Gastrocnemius medialis (tissue), 4 donors: ENCODE measurements at regions not wholly inside any gene's neighbourhood (a gene's known extent, or its start where the extent isn't known, plus 50 kb on each side); places are given as distances from the start of the nearest gene placed in this dataset.

ENCODE experiments used
- ATAC-seq, 2 donors: fragments of 150-250 bp; one replicate each; pipeline ENCODE4 v1.9.1; 2016
- DNase-seq, 2 donors: peaks; one replicate each; pipeline ENCODE4 v3.0.0-alpha.2; 2019
- H3K27ac ChIP-seq, 4 donors: fragments of 200-600 bp; sonication (generic); 1 replicate in 1 of 4; 2 replicates in 3 of 4; pipeline ENCODE4 v1.5.1; 2016 to 2018; ENCODE audit warnings: mild to moderate bottlenecking in 2 of 4, moderate library complexity in 1 of 4
- H3K27me3 ChIP-seq, 3 donors: fragments of 200-600 bp; sonication (generic) in 2 of 3; 1 replicate in 1 of 3; 2 replicates in 2 of 3; pipeline versions ENCODE4 v1.5.1 to v1.6.0; 2016 to 2019; ENCODE audit warnings: mild to moderate bottlenecking in 1 of 3, moderate library complexity in 1 of 3
- H3K36me3 ChIP-seq, 2 donors: fragments of 200-600 bp; sonication (generic) in 1 of 2; one replicate each; pipeline ENCODE4 v1.5.1; 2017 to 2018
- H3K4me1 ChIP-seq, 2 donors: fragments of 200-600 bp; sonication (generic) in 1 of 2; one replicate each; pipeline ENCODE4 v1.5.1; 2016 to 2017; ENCODE audit warnings: mild to moderate bottlenecking in 2 of 2
- H3K4me3 ChIP-seq, 4 donors: fragments of 200-600 bp; sonication (generic) in 3 of 4; 1 replicate in 1 of 4; 2 replicates in 3 of 4; pipeline ENCODE4 v1.5.1; 2016 to 2019; ENCODE audit warnings: mild to moderate bottlenecking in 2 of 4
- H3K9me3 ChIP-seq, 3 donors: fragments of 200-600 bp; sonication (generic) in 2 of 3; 1 replicate in 1 of 3; 2 replicates in 2 of 3; pipeline ENCODE4 v1.5.1; 2016 to 2019
- POLR2A ChIP-seq, 2 donors: fragments of 450-650 bp; IDR thresholded peaks; one replicate each; pipeline ENCODE4 v1.6.1; 2017; ENCODE audit warnings: antibody characterized with exemption in 2 of 2, mild to moderate bottlenecking in 2 of 2, moderate library complexity in 2 of 2
- in situ Hi-C, 4 donors: fragments of 200-750 bp; cut with MboI; loops; one replicate each; pipeline versions ENCODE4 v1.15.0 to v1.8.0; 2017; ENCODE audit warnings: low sequenced_read_pairs in 4 of 4
- intact Hi-C: fragments of 100-400 bp; cut with DNase I; formaldehyde crosslinking; loops from one replicate; pipeline ENCODE4 v1.15.1; 2023; ENCODE audit warnings: low total_unique reads
- TF ChIP-seq, protein P1 (sequence below), 5 experiments: fragments of 450-650 bp in 3 of 5; fragments of 200-600 bp in 2 of 5; sonication (generic) in 2 of 5; IDR thresholded peaks in 4 of 5; conservative IDR thresholded peaks in 1 of 5; 1 replicate in 4 of 5; 2 replicates in 1 of 5; pipeline ENCODE4 v1.5.1; 2016 to 2019; ENCODE audit warnings: antibody characterized with exemption in 5 of 5, mild to moderate bottlenecking in 3 of 5, moderate library complexity in 3 of 5

DNA sequence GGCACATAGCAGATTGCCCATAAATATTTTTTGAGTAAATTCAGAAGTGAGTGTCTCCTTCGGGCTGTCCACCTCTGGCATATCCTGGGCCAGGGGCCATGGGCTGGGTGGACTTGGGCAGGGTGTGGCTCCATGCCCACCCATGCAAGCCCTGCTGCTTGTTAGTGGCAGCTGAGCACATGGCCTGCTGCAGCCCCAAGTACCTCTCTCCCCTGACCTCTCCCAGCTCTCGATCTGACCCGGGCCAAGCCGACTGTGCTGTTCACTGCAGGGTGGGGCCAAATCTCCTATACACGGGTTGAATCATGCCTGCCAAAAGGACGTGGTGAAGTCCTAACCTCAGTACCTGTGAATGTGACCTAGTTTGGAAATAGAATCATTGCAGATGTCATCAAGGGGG, 132.5 kb upstream of the C1orf174 start:
- Histone ChIP-seq H3K9me3 (no peaks in the 10 kb centered on the region), H3K4me1 (no peaks in the 10 kb centered on the region), H3K36me3 (no peaks in the 10 kb centered on the region), H3K27ac (no peak overlapping the region), H3K27me3 (peaks cover 5 to 15% (median 14%) of the 10 kb centered on the region in 3 donors), H3K4me3 (no peak overlapping the region)
- in situ Hi-C loops, result no loop called here
- ATAC-seq, result no peak
- DNase-seq, result no peak
- TF ChIP-seq POLR2A (IDR thresholded peaks at IDR 0.05), result no peak
- TF ChIP-seq, protein P1, sequence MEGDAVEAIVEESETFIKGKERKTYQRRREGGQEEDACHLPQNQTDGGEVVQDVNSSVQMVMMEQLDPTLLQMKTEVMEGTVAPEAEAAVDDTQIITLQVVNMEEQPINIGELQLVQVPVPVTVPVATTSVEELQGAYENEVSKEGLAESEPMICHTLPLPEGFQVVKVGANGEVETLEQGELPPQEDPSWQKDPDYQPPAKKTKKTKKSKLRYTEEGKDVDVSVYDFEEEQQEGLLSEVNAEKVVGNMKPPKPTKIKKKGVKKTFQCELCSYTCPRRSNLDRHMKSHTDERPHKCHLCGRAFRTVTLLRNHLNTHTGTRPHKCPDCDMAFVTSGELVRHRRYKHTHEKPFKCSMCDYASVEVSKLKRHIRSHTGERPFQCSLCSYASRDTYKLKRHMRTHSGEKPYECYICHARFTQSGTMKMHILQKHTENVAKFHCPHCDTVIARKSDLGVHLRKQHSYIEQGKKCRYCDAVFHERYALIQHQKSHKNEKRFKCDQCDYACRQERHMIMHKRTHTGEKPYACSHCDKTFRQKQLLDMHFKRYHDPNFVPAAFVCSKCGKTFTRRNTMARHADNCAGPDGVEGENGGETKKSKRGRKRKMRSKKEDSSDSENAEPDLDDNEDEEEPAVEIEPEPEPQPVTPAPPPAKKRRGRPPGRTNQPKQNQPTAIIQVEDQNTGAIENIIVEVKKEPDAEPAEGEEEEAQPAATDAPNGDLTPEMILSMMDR (IDR thresholded peaks at IDR 0.05 in 4 of 5, conservative IDR thresholded peaks at IDR 0.05 in 1 of 5), result no peak
- intact Hi-C loops, result no loop called here

DNA sequence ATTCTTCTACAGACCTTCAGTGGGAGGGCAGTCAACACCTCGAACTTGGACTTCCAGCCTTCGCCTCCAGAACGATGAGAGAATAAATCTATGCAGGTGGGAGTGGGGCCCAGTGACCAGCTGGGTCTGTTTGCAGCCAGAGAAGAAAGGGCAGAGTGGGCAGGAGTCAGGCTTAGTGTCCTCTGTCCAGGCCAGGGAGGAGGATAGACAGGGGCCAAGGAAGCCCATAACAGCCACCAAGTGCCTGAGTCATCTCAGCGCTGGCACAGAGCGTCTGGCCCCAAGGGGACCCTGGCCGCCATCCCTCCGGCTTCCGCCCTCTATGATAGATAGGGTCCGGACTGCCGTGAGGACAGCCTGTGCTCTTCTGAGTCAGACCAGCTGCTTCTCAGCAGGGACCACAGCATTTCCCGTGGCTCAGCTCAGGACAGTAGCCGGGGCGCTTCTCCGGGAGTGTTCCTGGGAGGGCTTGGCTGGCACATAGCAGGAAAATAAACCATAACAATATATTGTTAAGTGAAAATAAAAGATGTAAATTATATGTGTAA, 133.1 kb upstream of the C1orf174 start:
- Histone ChIP-seq H3K4me1 (no peaks in the 10 kb centered on the region), H3K27ac (no peak overlapping the region), H3K4me3 (no peak overlapping the region), H3K27me3 (peaks cover 5 to 14% (median 14%) of the 10 kb centered on the region in 3 donors), H3K36me3 (no peaks in the 10 kb centered on the region), H3K9me3 (no peaks in the 10 kb centered on the region)
- in situ Hi-C loops, result no loop called here
- ATAC-seq (no peak), DNase-seq (no peak)
- intact Hi-C loops, result no loop called here
- TF ChIP-seq, protein P1 (IDR thresholded peaks at IDR 0.05 in 4 of 5, conservative IDR thresholded peaks at IDR 0.05 in 1 of 5), result no peak
- no peak for TF ChIP-seq POLR2A (IDR thresholded peaks at IDR 0.05)

DNA sequence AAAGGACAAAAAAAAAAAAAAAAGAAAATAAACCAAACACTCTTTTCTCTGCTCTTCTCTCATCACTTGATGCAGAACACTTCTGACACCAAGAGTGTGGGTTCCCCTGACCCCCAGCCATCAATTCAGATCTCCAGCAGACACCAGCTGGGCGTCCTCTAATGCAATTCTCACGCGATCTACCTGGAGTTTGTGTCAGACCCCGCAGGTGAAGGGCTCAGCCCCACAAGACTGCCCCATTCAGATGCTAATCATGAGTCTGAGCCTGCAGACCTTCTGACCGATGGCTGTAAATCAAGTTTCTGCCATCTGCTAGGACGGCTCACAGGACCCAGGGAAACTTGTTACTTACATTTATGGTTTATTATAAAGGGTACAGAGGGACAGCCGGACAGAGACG, 133.6 kb upstream of the C1orf174 start:
- Histone ChIP-seq H3K4me1 (no peaks in the 10 kb centered on the region), H3K36me3 (no peaks in the 10 kb centered on the region), H3K9me3 (no peaks in the 10 kb centered on the region), H3K27ac (no peak overlapping the region), H3K27me3 (peaks cover 5 to 14% (median 14%) of the 10 kb centered on the region in 3 donors), H3K4me3 (no peak overlapping the region)
- TF ChIP-seq POLR2A (IDR thresholded peaks at IDR 0.05), result no peak
- TF ChIP-seq, protein P1 (IDR thresholded peaks at IDR 0.05 in 4 of 5, conservative IDR thresholded peaks at IDR 0.05 in 1 of 5), result no peak
- intact Hi-C loops (no loop called here), in situ Hi-C loops (no loop called here)
- DNase-seq (no peak), ATAC-seq (no peak)

DNA sequence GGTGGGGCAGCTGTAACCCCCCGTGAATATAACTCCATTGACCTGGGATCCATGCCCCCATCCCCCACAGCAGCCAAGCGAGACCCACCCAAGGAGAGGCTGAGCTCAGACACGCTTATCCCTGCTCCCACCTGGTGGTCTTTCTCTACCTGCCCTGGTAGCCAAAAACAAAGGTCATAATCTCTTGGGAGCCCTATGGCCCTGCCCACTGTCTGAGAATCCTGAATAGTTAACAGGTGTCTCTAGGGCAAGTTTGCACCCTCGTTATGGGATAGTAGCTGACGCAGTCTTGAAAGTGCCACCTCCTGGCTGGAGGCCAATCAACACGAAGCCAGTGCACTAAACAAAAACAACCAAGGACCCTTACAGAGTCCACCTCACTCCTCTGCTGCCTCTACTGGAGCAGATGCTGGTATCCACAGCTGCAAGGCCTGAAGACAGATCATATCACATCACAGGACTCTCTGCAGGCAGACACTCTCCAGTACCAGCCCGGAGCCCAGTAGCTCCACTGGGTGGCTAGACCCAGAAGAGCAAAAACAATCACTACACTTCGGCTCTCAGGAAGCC, 134.3 kb upstream of the C1orf174 start:
- H3K27ac ChIP-seq, result no peak overlapping the region
- intact Hi-C loops (no loop called here), in situ Hi-C loops (no loop called here)
- H3K36me3 ChIP-seq, result no peaks in the 10 kb centered on the region
- H3K27me3 ChIP-seq, result peaks cover 5 to 14% (median 14%) of the 10 kb centered on the region in 3 donors
- TF ChIP-seq POLR2A (IDR thresholded peaks at IDR 0.05), result no peak
- TF ChIP-seq, protein P1 (IDR thresholded peaks at IDR 0.05 in 4 of 5, conservative IDR thresholded peaks at IDR 0.05 in 1 of 5), result no peak
- no peaks in the 10 kb centered on the region for H3K4me1 ChIP-seq
- no peak overlapping the region for H3K4me3 ChIP-seq
- ATAC-seq, result no peak
- H3K9me3 ChIP-seq, result no peaks in the 10 kb centered on the region
- no peak for DNase-seq

DNA sequence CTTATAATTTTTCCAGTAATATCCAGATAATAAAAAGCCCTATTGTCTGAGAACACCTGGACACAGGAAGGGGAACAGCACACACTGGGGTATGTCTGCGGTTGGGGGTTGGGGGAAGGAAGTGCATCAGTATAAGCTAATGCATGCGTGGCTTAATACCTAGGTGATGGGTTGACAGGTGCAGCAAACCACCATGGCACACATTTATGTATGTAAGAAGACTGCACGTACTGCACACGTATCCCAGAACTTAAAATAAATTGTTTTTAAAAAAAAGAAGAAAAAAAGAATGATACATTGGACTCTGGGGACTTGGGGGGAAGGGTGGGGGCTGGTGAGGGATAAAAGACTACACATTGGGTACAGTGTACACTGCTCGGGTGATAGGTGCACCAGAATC, 144.9 kb upstream of the C1orf174 start:
- in situ Hi-C loops, result no loop called here
- Histone ChIP-seq H3K27ac (no peak overlapping the region), H3K36me3 (no peaks in the 10 kb centered on the region), H3K4me1 (no peaks in the 10 kb centered on the region), H3K4me3 (no peak overlapping the region), H3K27me3 (peaks cover 7 to 15% (median 9%) of the 10 kb centered on the region in 3 donors), H3K9me3 (no peaks in the 10 kb centered on the region)
- DNase-seq (no peak), ATAC-seq (no peak)
- intact Hi-C loops, result no loop called here
- TF ChIP-seq, protein P1 (IDR thresholded peaks at IDR 0.05 in 4 of 5, conservative IDR thresholded peaks at IDR 0.05 in 1 of 5), result no peak
- no peak for TF ChIP-seq POLR2A (IDR thresholded peaks at IDR 0.05)
